ENCODE measurements at regions not wholly inside any gene's neighbourhood (a gene's known extent, or its start where the extent isn't known, plus 50 kb on each side); places are given as distances from the start of the nearest gene placed in this dataset.
A peak's percentile ranks its signal among the peaks of the same experiment; 100 is the strongest.
"Not testable (repeated sequence)": the region's sequence is repeated elsewhere in the genome, so short reads cannot be mapped to it uniquely, and the experiment has no call there.

GRCh38 chr2:109049022-109049421 lies 60.0 kb upstream of the EDAR start:
- Histone ChIP-seq H3K4me1 (ENCODE audit: insufficient read depth, low read length) (no peaks in the 10 kb centered on the region), H3K36me3 (ENCODE audit: insufficient read depth, low read length) (no peaks in the 10 kb centered on the region), H3K4me3 (ENCODE audit: low read length in 2 of 2) (no peak overlapping the region), H3K27me3 (ENCODE audit: insufficient read depth, low read length) (no peaks in the 10 kb centered on the region), H3K9me3 (ENCODE audit: control insufficient read depth in 1 of 2, low read length in 2 of 2) (no peaks in the 10 kb centered on the region), H3K27ac (ENCODE audit: low read depth, low read length) (no peak overlapping the region)
- Mint-ChIP-seq H3K9me3 (no peaks in the 10 kb centered on the region), H3K27me3 (no peaks in the 10 kb centered on the region), H3K36me3 (no peaks in the 10 kb centered on the region), H3K27ac (peak overlapping the region in 1 of 7 donors; percentile 3), H3K4me1 (peaks cover 2 to 10% (median 7%) of the 10 kb centered on the region in 4 donors), H3K4me3 (no peak overlapping the region)
- intact Hi-C loops (cut with micrococcal nuclease) = no loop called here
- ChIA-PET CTCF (ENCODE audit: partially characterized antibody) (interaction anchor here (1.0 to 1.1 kb wide), 2 partner anchors 13 to 412 kb away, joined by 3 read pairs; no protein-coding TSS in a partner anchor), POLR2A (ENCODE audit: partially characterized antibody) (interaction anchor here (0.8 to 2.0 kb wide), 2 partner anchors 17 to 50 kb away, joined by 3 to 6 read pairs; no protein-coding TSS in a partner anchor)
- no peak for DNase-seq

- H3K9me3 Mint-ChIP-seq = no peaks in the 10 kb centered on the region
- intact Hi-C loops (cut with micrococcal nuclease) = no loop called here
- POLR2A ChIA-PET (ENCODE audit: partially characterized antibody) = interaction anchor here (1.0 to 2.0 kb wide), 3 partner anchors 11 to 42 kb away, joined by 3 to 6 read pairs (median 4); no protein-coding TSS in a partner anchor
- Histone ChIP-seq H3K27ac (ENCODE audit: low read depth, low read length) (no peak overlapping the region), H3K36me3 (ENCODE audit: insufficient read depth, low read length) (no peaks in the 10 kb centered on the region), H3K4me3 (ENCODE audit: low read length in 2 of 2) (no peak overlapping the region), H3K9me3 (ENCODE audit: control insufficient read depth in 1 of 2, low read length in 2 of 2) (no peaks in the 10 kb centered on the region), H3K27me3 (ENCODE audit: insufficient read depth, low read length) (no peaks in the 10 kb centered on the region), H3K4me1 (ENCODE audit: insufficient read depth, low read length) (no peaks in the 10 kb centered on the region)
- H3K27me3 Mint-ChIP-seq = no peaks in the 10 kb centered on the region
- DNase-seq = no peak
- peaks cover 3 to 11% (median 7%) of the 10 kb centered on the region in 4 donors for H3K4me1 Mint-ChIP-seq
- CTCF ChIA-PET (ENCODE audit: partially characterized antibody) = interaction anchor here (1.2 kb wide), 1 partner anchor 32 kb away, joined by 3 read pairs; no protein-coding TSS in a partner anchor
- no peak overlapping the region for H3K27ac Mint-ChIP-seq
- H3K36me3 Mint-ChIP-seq = no peaks in the 10 kb centered on the region
- no peak overlapping the region for H3K4me3 Mint-ChIP-seq
Measured at GRCh38 chr2:109048163-109048562, 59.1 kb upstream of the EDAR start.

GRCh38 chr2:109047569-109047968 lies 58.5 kb upstream of the EDAR start:
- not testable (repeated sequence) for H3K27me3 ChIP-seq (ENCODE audit: insufficient read depth, low read length); DNase-seq; H3K4me1 ChIP-seq (ENCODE audit: insufficient read depth, low read length); H3K4me3 Mint-ChIP-seq; H3K36me3 Mint-ChIP-seq; H3K27ac ChIP-seq (ENCODE audit: low read depth, low read length); H3K27me3 Mint-ChIP-seq; H3K4me3 ChIP-seq (ENCODE audit: low read length in 2 of 2); H3K9me3 ChIP-seq (ENCODE audit: control insufficient read depth in 1 of 2, low read length in 2 of 2); H3K36me3 ChIP-seq (ENCODE audit: insufficient read depth, low read length); H3K9me3 Mint-ChIP-seq
- CTCF ChIA-PET (ENCODE audit: partially characterized antibody) = interaction anchor here (1.2 kb wide), 1 partner anchor 31 kb away, joined by 3 read pairs; no protein-coding TSS in a partner anchor
- Mint-ChIP-seq H3K27ac (peak overlapping the region in 1 of 7 donors; percentile 29), H3K4me1 (peaks cover 3 to 11% (median 7%) of the 10 kb centered on the region in 4 donors)
- POLR2A ChIA-PET (ENCODE audit: partially characterized antibody) = interaction anchor here (1.0 to 2.0 kb wide), 4 partner anchors 12 to 43 kb away, joined by 3 to 6 read pairs (median 4); no protein-coding TSS in a partner anchor
- intact Hi-C loops (cut with micrococcal nuclease) = loop anchor here (2.0 kb wide), 1 partner anchor 15 kb away; no protein-coding TSS in a partner anchor

- Histone ChIP-seq H3K4me1 (ENCODE audit: insufficient read depth, low read length) (no peaks in the 10 kb centered on the region), H3K9me3 (ENCODE audit: control insufficient read depth in 1 of 2, low read length in 2 of 2) (no peaks in the 10 kb centered on the region), H3K4me3 (ENCODE audit: low read length in 2 of 2) (no peak overlapping the region), H3K27me3 (ENCODE audit: insufficient read depth, low read length) (no peaks in the 10 kb centered on the region), H3K27ac (ENCODE audit: low read depth, low read length) (no peak overlapping the region), H3K36me3 (ENCODE audit: insufficient read depth, low read length) (no peaks in the 10 kb centered on the region)
- DNase-seq = no peak
- intact Hi-C loops (cut with micrococcal nuclease) = loop anchor here (2.0 kb wide), 1 partner anchor 14 kb away; no protein-coding TSS in a partner anchor
- CTCF ChIA-PET (ENCODE audit: partially characterized antibody) = interaction anchor here (0.8 to 1.2 kb wide), 2 partner anchors 17 to 31 kb away, joined by 3 read pairs; no protein-coding TSS in a partner anchor
- peak overlapping the region in 3 of 7 donors; percentile 25 to 78 (median 55) for H3K27ac Mint-ChIP-seq
- POLR2A ChIA-PET (ENCODE audit: partially characterized antibody) = interaction anchor here (1.0 to 1.9 kb wide), 3 partner anchors 13 to 43 kb away, joined by 3 to 4 read pairs (median 3); no protein-coding TSS in a partner anchor
- H3K4me1 Mint-ChIP-seq = peaks cover 3 to 13% (median 7%) of the 10 kb centered on the region in 4 donors
- H3K4me3 Mint-ChIP-seq = no peak overlapping the region
- H3K27me3 Mint-ChIP-seq = no peaks in the 10 kb centered on the region
- no peaks in the 10 kb centered on the region for H3K9me3 Mint-ChIP-seq
- H3K36me3 Mint-ChIP-seq = no peaks in the 10 kb centered on the region
Measured at GRCh38 chr2:109046925-109047508, 58.0 kb upstream of the EDAR start.

DNA sequence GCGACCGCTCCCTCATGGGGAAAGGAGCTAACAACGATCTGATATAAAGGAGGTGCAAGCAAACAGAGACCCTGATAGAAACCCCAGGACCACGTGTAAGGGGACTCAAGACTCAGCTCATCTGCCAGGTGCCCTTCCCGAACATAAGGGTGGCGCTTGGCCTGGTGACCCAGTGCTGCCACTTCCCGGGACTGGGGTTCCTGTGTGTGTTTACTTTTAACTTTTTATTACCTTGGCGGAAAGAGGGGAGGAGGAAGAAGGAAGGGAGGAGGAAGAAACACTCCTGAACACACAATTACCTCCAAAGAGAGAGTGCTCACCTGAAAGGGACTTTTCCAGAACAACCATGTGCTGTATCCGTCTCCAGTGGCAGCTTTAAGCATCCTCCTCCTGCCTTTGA lies 56.5 kb upstream of the EDAR start:
- CTCF ChIA-PET (ENCODE audit: partially characterized antibody) = interaction anchor here (1.2 kb wide), 1 partner anchor 116 kb away, joined by 4 read pairs; no protein-coding TSS in a partner anchor
- H3K9me3 ChIP-seq (ENCODE audit: control insufficient read depth in 1 of 2, low read length in 2 of 2) = no peaks in the 10 kb centered on the region
- POLR2A ChIA-PET (ENCODE audit: partially characterized antibody) = interaction anchor here (1.5 kb wide), 1 partner anchor 14 kb away, joined by 6 read pairs; no protein-coding TSS in a partner anchor
- H3K4me1 ChIP-seq (ENCODE audit: insufficient read depth, low read length) = no peaks in the 10 kb centered on the region
- Mint-ChIP-seq H3K36me3 (no peaks in the 10 kb centered on the region), H3K4me3 (no peak overlapping the region), H3K27ac (peak overlapping the region in 2 of 7 donors; percentile 53 to 65), H3K4me1 (peaks cover 3 to 13% (median 7%) of the 10 kb centered on the region in 4 donors), H3K9me3 (no peaks in the 10 kb centered on the region), H3K27me3 (no peaks in the 10 kb centered on the region)
- DNase-seq = no peak
- H3K36me3 ChIP-seq (ENCODE audit: insufficient read depth, low read length) = no peaks in the 10 kb centered on the region
- H3K27ac ChIP-seq (ENCODE audit: low read depth, low read length) = no peak overlapping the region
- no peak overlapping the region for H3K4me3 ChIP-seq (ENCODE audit: low read length in 2 of 2)
- no peaks in the 10 kb centered on the region for H3K27me3 ChIP-seq (ENCODE audit: insufficient read depth, low read length)
- intact Hi-C loops (cut with micrococcal nuclease) = no loop called here

- Histone ChIP-seq H3K9me3 (ENCODE audit: control insufficient read depth in 1 of 2, low read length in 2 of 2) (no peaks in the 10 kb centered on the region), H3K27me3 (ENCODE audit: insufficient read depth, low read length) (no peaks in the 10 kb centered on the region), H3K27ac (ENCODE audit: low read depth, low read length) (no peak overlapping the region), H3K4me1 (ENCODE audit: insufficient read depth, low read length) (peaks cover 24% of the 10 kb centered on the region), H3K4me3 (ENCODE audit: low read length in 2 of 2) (no peak overlapping the region), H3K36me3 (ENCODE audit: insufficient read depth, low read length) (no peaks in the 10 kb centered on the region)
- peaks cover 14 to 30% (median 24%) of the 10 kb centered on the region in 4 donors for H3K4me1 Mint-ChIP-seq
- no peaks in the 10 kb centered on the region for H3K36me3 Mint-ChIP-seq
- DNase-seq = no peak
- ChIA-PET CTCF (ENCODE audit: partially characterized antibody) (interaction anchor here (1.2 kb wide), 2 partner anchors 21 to 27 kb away, joined by 3 to 5 read pairs; no protein-coding TSS in a partner anchor), POLR2A (ENCODE audit: partially characterized antibody) (no interaction called here)
- H3K27ac Mint-ChIP-seq = no peak overlapping the region
- H3K27me3 Mint-ChIP-seq = no peaks in the 10 kb centered on the region
- intact Hi-C loops (cut with micrococcal nuclease) = no loop called here
- H3K9me3 Mint-ChIP-seq = peaks cover 0 to 2% (median 0%) of the 10 kb centered on the region in 8 donors
- no peak overlapping the region for H3K4me3 Mint-ChIP-seq
Measured at GRCh38 chr2:109038992-109039391, 50.0 kb upstream of the EDAR start.
